K562 (cell line): ENCODE measurements at regions not wholly inside any gene's neighbourhood (a gene's known extent, or its start where the extent isn't known, plus 50 kb on each side); places are given as distances from the start of the nearest gene placed in this dataset.

Experiments used
- ATAC-seq: fragments of 200-7000 bp; cut with Tn5 transposase; 3 replicates; pipeline ENCODE4 v1.9.1; 2020; ENCODE audit warnings: moderate library complexity
- BruUV-seq: library from RNA; stranded (reverse); fragments of 400-500 nt; replicated peaks from 2 replicates; lab custom pipeline; 2021; lab: Mats Ljungman, UMichigan
- CTCF ChIA-PET: fragments of 300-600 bp; formaldehyde crosslinking; extraction: SDS; loops from one replicate; lab custom pipeline; 2021; ENCODE audit warnings: low intra/inter-chr PET ratio; lab: Yijun Ruan, JAX
- POLR2A ChIA-PET: fragments of 300-600, 350-650 bp; sonication (Branson Sonifier 250); formaldehyde crosslinking; extraction: SDS; loops from one replicate; lab custom pipeline; 2021; ENCODE audit warnings: antibody characterized with exemption, inconsistent platforms; lab: Yijun Ruan, JAX
- DNase-seq, 4 experiments: peaks; one replicate each; pipeline versions ENCODE4 v3.0.0 to v3.0.0-alpha.2; 2011 to 2018; ENCODE audit warnings: low spot score in 3 of 4, mixed read lengths in 3 of 4; ENCODE audit errors: extremely low read depth in 1 of 4
- FAIRE-seq: peaks from 2 replicates; lab custom pipeline; 2011; peaks lifted over from hg19 to GRCh38; lab: Jason Lieb, UNC
- H2AFZ ChIP-seq: 2 replicates; pipeline ENCODE4 v1.6.0; 2011; ENCODE audit warnings: low read depth, low read length, control low read depth, inconsistent platforms
- H3K27ac ChIP-seq: fragments of 200-600 bp; 3 replicates; pipeline ENCODE4 v1.8.0; 2011; ENCODE audit warnings: low read depth, mild to moderate bottlenecking, control low read depth, inconsistent platforms, low read length, moderate library complexity, mixed read lengths; ENCODE audit errors: extremely low read depth
- H3K27me3 ChIP-seq, 2 experiments: fragments of 300-600 bp in 1 of 2; 2 replicates in 1 of 2; 3 replicates in 1 of 2; pipeline versions ENCODE4 v1.6.0 to v1.8.0; 2011; ENCODE audit warnings: inconsistent platforms in 2 of 2, low read length in 2 of 2, mild to moderate bottlenecking in 1 of 2, mixed read lengths in 1 of 2, moderate library complexity in 1 of 2; ENCODE audit not compliant: control insufficient read depth in 2 of 2, insufficient read depth in 2 of 2
- H3K36me3 ChIP-seq: fragments of 300-600 bp; 3 replicates; pipeline ENCODE4 v1.8.0; 2011; ENCODE audit warnings: mild to moderate bottlenecking, low read length, inconsistent platforms; ENCODE audit not compliant: control insufficient read depth, insufficient read depth
- H3K4me1 ChIP-seq, 2 experiments: fragments of 200-600 bp in 1 of 2; replicated peaks in 1 of 2; 2 replicates in 1 of 2; 3 replicates in 1 of 2; pipeline versions ENCODE4 v1.5.1 to v1.8.0; 2011; ENCODE audit warnings: inconsistent platforms in 2 of 2, low read length in 2 of 2, mild to moderate bottlenecking in 1 of 2, mixed read lengths in 1 of 2, moderate library complexity in 1 of 2; ENCODE audit not compliant: control insufficient read depth in 2 of 2, insufficient read depth in 2 of 2
- H3K4me2 ChIP-seq: 2 replicates; pipeline ENCODE4 v1.6.1; 2011; ENCODE audit warnings: low read length, control low read depth, inconsistent platforms, mixed read lengths; ENCODE audit not compliant: insufficient read depth
- H3K4me3 ChIP-seq: fragments of 200-600 bp; sonication (generic), shearing (Covaris generic); 2 replicates; pipeline ENCODE4 v1.5.1; 2016; ENCODE audit warnings: control low read depth, inconsistent platforms
- H3K79me2 ChIP-seq: fragments of 200-600 bp; 3 replicates; pipeline ENCODE4 v1.8.0; 2011; ENCODE audit warnings: low read length, inconsistent platforms; ENCODE audit not compliant: control insufficient read depth, insufficient read depth
- H3K9ac ChIP-seq, 2 experiments: 2 replicates each; pipeline versions ENCODE4 v1.6.0 to v1.6.1; 2011; ENCODE audit warnings: low read depth in 2 of 2, low read length in 2 of 2, control low read depth in 1 of 2, inconsistent platforms in 1 of 2, mild to moderate bottlenecking in 1 of 2, mixed read lengths in 1 of 2; ENCODE audit not compliant: insufficient read depth in 1 of 2
- H3K9me1 ChIP-seq: one replicate; pipeline ENCODE4 v1.6.0; 2011; ENCODE audit warnings: inconsistent platforms, mild to moderate bottlenecking, low read length, moderate library complexity; ENCODE audit not compliant: control insufficient read depth, insufficient read depth
- H3K9me3 ChIP-seq: replicated peaks from 2 replicates; pipeline ENCODE4 v1.5.1; 2011; ENCODE audit warnings: low read depth, low read length, inconsistent platforms; ENCODE audit not compliant: control insufficient read depth, insufficient read depth
- H4K20me1 ChIP-seq: replicated peaks from 2 replicates; pipeline ENCODE4 v1.6.1; 2011; ENCODE audit warnings: low read length, inconsistent platforms, mixed read lengths; ENCODE audit not compliant: control insufficient read depth, insufficient read depth
- DMBX1 ChIP-seq: fragments of 250-450 bp; sonication (Bioruptor Pico); IDR thresholded peaks from 2 replicates; pipeline ENCODE4 v1.8.0; 2022; ENCODE audit warnings: inconsistent platforms, mild to moderate bottlenecking, moderate library complexity, borderline replicate concordance
- ETV5 ChIP-seq: sonication (generic); formaldehyde crosslinking; IDR thresholded peaks from 2 replicates; pipeline ENCODE4 v1.4.0; 2020; ENCODE audit warnings: low read depth, mild to moderate bottlenecking, missing genetic modification reagents
- NR4A1 ChIP-seq, 2 experiments: fragments of 250-450 bp in 1 of 2; fragments of 450-650 bp in 1 of 2; sonication (Bioruptor Pico) in 1 of 2; IDR thresholded peaks; 2 replicates each; pipeline versions ENCODE4 v1.4.0 to v1.6.1; 2016 to 2020; ENCODE audit warnings: mild to moderate bottlenecking in 2 of 2, missing compliant biosample characterization in 1 of 2, missing genetic modification characterization in 1 of 2, moderate library complexity in 1 of 2
- SPI1 ChIP-seq: IDR thresholded peaks from 2 replicates; pipeline ENCODE4 v1.6.1; 2011; ENCODE audit warnings: low read depth, low read length, control low read depth, borderline replicate concordance
- SREBF1 ChIP-seq: fragments of 150-350 bp; IDR thresholded peaks from 2 replicates; pipeline ENCODE4 v1.6.1; 2014; ENCODE audit warnings: antibody characterized with exemption, low read depth, low read length, borderline replicate concordance
- WGBS: fragments of 100-300 bp; shearing (Covaris generic); methylation state at CpG from one replicate; pipeline ENCODE4 v1.1.6; 2016; ENCODE audit warnings: low coverage, mixed read lengths; ENCODE audit not compliant: insufficient coverage; ENCODE audit errors: missing lambda C conversion rate; 5-methylcytosine and 5-hydroxymethylcytosine counted together
- in situ Hi-C: fragments of 300-500 bp; cut with MboI; formaldehyde crosslinking; loops from 4 replicates; pipeline ENCODE4 v1.15.0; 2018; ENCODE audit warnings: inconsistent platforms, mixed read lengths
- intact Hi-C: fragments of 100-400 bp; cut with micrococcal nuclease; formaldehyde crosslinking; loops from 2 replicates; pipeline ENCODE4 v1.14.2; 2022
- TF ChIP-seq, protein P1 (sequence below): fragments of 450-650 bp; IDR thresholded peaks from 2 replicates; pipeline ENCODE4 v1.6.1; 2016; ENCODE audit warnings: missing biosample characterization, missing genetic modification characterization
- TF ChIP-seq, protein P2 (sequence below): fragments of 450-650 bp; IDR thresholded peaks from 2 replicates; pipeline ENCODE4 v1.6.1; 2016; ENCODE audit warnings: low read depth
- TF ChIP-seq, protein P3 (sequence below): sonication (generic); formaldehyde crosslinking; IDR thresholded peaks from 2 replicates; pipeline ENCODE4 v1.8.1; 2022; ENCODE audit warnings: missing genetic modification reagents
- TF ChIP-seq, protein P4 (sequence below): fragments of 250-450 bp; sonication (Bioruptor Pico); IDR thresholded peaks from 2 replicates; pipeline ENCODE4 v1.8.0; 2021; ENCODE audit warnings: moderate library complexity, mild to moderate bottlenecking, inconsistent platforms

DNA sequence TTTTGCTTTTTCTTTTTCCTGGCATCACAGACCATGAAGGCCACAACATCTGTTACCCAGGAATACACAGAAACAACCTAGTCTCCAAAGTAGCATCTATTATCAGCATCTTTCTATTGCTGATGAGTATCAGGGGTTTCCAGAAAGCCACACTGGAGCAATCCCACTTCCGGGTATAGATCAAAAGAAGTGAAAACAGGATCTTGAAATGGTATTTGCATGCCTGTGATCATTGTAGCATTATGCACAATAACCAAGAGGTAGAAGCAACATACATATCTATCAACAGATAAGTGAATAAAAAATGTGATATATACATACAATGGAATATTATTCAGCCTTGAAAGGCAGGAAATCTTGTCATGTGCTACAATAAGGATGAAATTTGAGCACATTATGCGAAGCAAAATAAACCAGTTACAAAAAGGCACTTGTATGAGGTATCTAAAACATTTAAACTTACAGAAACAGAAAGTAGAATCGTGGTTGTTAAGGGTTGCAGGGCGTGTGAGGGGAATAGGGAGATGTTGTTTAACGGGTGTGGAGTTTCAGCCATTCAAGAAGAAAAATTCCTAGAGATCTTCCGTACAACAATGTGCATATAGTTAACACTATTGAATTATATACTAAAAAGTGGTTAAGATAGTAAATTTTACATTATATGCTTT, 115.1 kb downstream of the KCNE4 start:
- FAIRE-seq (no peak), DNase-seq (no peak), ATAC-seq (no peak)
- Histone ChIP-seq H3K79me2 (no peaks in the 10 kb centered on the region), H3K4me3 (no peak overlapping the region), H3K4me2 (no peak overlapping the region), H3K4me1 (no peaks in the 10 kb centered on the region), H3K27me3 (no peaks in the 10 kb centered on the region), H3K9me1 (no peaks in the 10 kb centered on the region), H2AFZ (no peak overlapping the region), H3K9me3 (no peaks in the 10 kb centered on the region), H3K9ac (no peak overlapping the region), H3K36me3 (no peaks in the 10 kb centered on the region), H3K27ac (no peak overlapping the region), H4K20me1 (no peaks in the 10 kb centered on the region)
- POLR2A ChIA-PET = no interaction called here
- CTCF ChIA-PET = no interaction called here
- 0% methylated on average over 6 of the region's 6 CpGs for WGBS
- intact Hi-C loops = no loop called here
- no TSS peak for BruUV-seq
- in situ Hi-C loops = no loop called here
- no peak for TF ChIP-seq SPI1
- TF ChIP-seq, protein P1, sequence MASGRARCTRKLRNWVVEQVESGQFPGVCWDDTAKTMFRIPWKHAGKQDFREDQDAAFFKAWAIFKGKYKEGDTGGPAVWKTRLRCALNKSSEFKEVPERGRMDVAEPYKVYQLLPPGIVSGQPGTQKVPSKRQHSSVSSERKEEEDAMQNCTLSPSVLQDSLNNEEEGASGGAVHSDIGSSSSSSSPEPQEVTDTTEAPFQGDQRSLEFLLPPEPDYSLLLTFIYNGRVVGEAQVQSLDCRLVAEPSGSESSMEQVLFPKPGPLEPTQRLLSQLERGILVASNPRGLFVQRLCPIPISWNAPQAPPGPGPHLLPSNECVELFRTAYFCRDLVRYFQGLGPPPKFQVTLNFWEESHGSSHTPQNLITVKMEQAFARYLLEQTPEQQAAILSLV = no peak
- TF ChIP-seq ETV5 = no peak
- TF ChIP-seq DMBX1 = no peak
- no peak for TF ChIP-seq SREBF1
- TF ChIP-seq, protein P2, sequence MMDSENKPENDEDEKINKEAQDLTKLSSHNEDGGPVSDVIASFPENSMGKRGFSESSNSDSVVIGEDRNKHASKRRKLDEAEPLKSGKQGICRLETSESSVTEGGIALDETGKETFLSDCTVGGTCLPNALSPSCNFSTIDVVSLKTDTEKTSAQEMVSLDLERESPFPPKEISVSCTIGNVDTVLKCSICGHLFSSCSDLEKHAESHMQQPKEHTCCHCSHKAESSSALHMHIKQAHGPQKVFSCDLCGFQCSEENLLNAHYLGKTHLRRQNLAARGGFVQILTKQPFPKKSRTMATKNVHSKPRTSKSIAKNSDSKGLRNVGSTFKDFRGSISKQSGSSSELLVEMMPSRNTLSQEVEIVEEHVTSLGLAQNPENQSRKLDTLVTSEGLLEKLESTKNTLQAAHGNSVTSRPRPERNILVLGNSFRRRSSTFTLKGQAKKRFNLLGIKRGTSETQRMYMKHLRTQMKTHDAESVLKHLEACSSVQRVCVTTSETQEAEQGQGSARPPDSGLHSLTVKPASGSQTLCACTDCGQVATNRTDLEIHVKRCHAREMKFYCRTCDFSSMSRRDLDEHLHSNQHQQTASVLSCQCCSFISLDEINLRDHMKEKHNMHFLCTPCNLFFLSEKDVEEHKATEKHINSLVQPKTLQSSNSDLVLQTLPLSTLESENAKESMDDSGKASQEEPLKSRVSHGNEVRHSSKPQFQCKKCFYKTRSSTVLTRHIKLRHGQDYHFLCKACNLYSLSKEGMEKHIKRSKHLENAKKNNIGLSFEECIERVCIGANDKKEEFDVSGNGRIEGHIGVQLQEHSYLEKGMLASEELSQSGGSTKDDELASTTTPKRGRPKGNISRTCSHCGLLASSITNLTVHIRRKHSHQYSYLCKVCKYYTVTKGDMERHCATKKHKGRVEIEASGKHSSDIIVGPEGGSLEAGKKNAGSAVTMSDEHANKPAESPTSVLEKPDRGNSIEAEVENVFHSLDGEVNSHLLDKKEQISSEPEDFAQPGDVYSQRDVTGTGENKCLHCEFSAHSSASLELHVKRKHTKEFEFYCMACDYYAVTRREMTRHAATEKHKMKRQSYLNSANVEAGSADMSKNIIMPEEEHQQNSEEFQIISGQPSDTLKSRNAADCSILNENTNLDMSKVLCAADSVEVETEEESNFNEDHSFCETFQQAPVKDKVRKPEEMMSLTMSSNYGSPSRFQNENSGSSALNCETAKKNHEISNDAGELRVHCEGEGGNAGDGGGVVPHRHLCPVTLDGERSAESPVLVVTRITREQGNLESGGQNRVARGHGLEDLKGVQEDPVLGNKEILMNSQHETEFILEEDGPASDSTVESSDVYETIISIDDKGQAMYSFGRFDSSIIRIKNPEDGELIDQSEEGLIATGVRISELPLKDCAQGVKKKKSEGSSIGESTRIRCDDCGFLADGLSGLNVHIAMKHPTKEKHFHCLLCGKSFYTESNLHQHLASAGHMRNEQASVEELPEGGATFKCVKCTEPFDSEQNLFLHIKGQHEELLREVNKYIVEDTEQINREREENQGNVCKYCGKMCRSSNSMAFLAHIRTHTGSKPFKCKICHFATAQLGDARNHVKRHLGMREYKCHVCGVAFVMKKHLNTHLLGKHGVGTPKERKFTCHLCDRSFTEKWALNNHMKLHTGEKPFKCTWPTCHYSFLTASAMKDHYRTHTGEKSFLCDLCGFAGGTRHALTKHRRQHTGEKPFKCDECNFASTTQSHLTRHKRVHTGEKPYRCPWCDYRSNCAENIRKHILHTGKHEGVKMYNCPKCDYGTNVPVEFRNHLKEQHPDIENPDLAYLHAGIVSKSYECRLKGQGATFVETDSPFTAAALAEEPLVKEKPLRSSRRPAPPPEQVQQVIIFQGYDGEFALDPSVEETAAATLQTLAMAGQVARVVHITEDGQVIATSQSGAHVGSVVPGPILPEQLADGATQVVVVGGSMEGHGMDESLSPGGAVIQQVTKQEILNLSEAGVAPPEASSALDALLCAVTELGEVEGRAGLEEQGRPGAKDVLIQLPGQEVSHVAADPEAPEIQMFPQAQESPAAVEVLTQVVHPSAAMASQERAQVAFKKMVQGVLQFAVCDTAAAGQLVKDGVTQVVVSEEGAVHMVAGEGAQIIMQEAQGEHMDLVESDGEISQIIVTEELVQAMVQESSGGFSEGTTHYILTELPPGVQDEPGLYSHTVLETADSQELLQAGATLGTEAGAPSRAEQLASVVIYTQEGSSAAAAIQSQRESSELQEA = no peak
- TF ChIP-seq, protein P3, sequence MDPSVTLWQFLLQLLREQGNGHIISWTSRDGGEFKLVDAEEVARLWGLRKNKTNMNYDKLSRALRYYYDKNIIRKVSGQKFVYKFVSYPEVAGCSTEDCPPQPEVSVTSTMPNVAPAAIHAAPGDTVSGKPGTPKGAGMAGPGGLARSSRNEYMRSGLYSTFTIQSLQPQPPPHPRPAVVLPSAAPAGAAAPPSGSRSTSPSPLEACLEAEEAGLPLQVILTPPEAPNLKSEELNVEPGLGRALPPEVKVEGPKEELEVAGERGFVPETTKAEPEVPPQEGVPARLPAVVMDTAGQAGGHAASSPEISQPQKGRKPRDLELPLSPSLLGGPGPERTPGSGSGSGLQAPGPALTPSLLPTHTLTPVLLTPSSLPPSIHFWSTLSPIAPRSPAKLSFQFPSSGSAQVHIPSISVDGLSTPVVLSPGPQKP (CRISPR knock-in tag) = no peak
- TF ChIP-seq, protein P4, sequence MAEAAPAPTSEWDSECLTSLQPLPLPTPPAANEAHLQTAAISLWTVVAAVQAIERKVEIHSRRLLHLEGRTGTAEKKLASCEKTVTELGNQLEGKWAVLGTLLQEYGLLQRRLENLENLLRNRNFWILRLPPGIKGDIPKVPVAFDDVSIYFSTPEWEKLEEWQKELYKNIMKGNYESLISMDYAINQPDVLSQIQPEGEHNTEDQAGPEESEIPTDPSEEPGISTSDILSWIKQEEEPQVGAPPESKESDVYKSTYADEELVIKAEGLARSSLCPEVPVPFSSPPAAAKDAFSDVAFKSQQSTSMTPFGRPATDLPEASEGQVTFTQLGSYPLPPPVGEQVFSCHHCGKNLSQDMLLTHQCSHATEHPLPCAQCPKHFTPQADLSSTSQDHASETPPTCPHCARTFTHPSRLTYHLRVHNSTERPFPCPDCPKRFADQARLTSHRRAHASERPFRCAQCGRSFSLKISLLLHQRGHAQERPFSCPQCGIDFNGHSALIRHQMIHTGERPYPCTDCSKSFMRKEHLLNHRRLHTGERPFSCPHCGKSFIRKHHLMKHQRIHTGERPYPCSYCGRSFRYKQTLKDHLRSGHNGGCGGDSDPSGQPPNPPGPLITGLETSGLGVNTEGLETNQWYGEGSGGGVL (CRISPR knock-in tag) = no peak
- TF ChIP-seq NR4A1 (CRISPR knock-in tag; IDR thresholded peaks at IDR 0.05) = no peak
- no peak for TF ChIP-seq NR4A1 (tag; IDR thresholded peaks at IDR 0.05)
